Vagina (tissue), 2 donors: ENCODE measurements at regions not wholly inside any gene's neighbourhood (a gene's known extent, or its start where the extent isn't known, plus 50 kb on each side); places are given as distances from the start of the nearest gene placed in this dataset.

Experiments
- DNase-seq, 2 donors: peaks; one replicate each; pipeline ENCODE4 v3.0.0-alpha.2; 2017; ENCODE audit errors: extremely low spot score in 2 of 2
- H3K27ac ChIP-seq: fragments of 200-600 bp; sonication (generic); one replicate; pipeline ENCODE4 v1.5.1; 2019
- H3K27me3 ChIP-seq: fragments of 200-600 bp; sonication (generic); one replicate; pipeline ENCODE4 v1.5.1; 2019
- H3K36me3 ChIP-seq, 2 donors: fragments of 200-600 bp; sonication (generic); one replicate each; pipeline ENCODE4 v1.5.1; 2017 to 2019
- H3K4me1 ChIP-seq: fragments of 200-600 bp; sonication (generic); one replicate; pipeline ENCODE4 v1.5.1; 2019
- H3K4me3 ChIP-seq, 2 donors: fragments of 200-600 bp; sonication (generic); 1 replicate in 1 of 2; 2 replicates in 1 of 2; pipeline ENCODE4 v1.5.1; 2016 to 2019
- H3K9me3 ChIP-seq: fragments of 200-600 bp; sonication (generic); one replicate; pipeline ENCODE4 v1.5.1; 2019
- CTCF ChIP-seq, 3 experiments: fragments of 450-650 bp in 2 of 3; fragments of 200-600 bp in 1 of 3; sonication (generic) in 1 of 3; IDR thresholded peaks; one replicate each; pipeline ENCODE4 v1.5.1; 2017 to 2019; ENCODE audit warnings: antibody characterized with exemption in 3 of 3, mild to moderate bottlenecking in 2 of 3, moderate library complexity in 2 of 3
- POLR2A ChIP-seq, 2 donors: fragments of 450-650 bp; IDR thresholded peaks; one replicate each; pipeline ENCODE4 v1.6.1; 2017; ENCODE audit warnings: antibody characterized with exemption in 2 of 2, mild to moderate bottlenecking in 2 of 2, moderate library complexity in 2 of 2
- POLR2AphosphoS5 ChIP-seq, 2 donors: sonication (generic); formaldehyde crosslinking; IDR thresholded peaks; one replicate each; pipeline ENCODE4 v1.9.0; 2017; ENCODE audit warnings: antibody characterized with exemption in 2 of 2, mild to moderate bottlenecking in 2 of 2, low read depth in 1 of 2; ENCODE audit not compliant: insufficient read depth in 1 of 2
- intact Hi-C: fragments of 100-400 bp; cut with DNase I; formaldehyde crosslinking; loops from one replicate; pipeline ENCODE4 v1.15.1; 2023

- H3K9me3 ChIP-seq: no peaks in the 10 kb centered on the region
- no peak for TF ChIP-seq CTCF (IDR thresholded peaks at IDR 0.05)
- TF ChIP-seq POLR2A (IDR thresholded peaks at IDR 0.05): no peak
- TF ChIP-seq POLR2AphosphoS5 (IDR thresholded peaks at IDR 0.05; ENCODE audit: insufficient read depth in 1 of 2, low read depth in 1 of 2): no peak
- no peaks in the 10 kb centered on the region for H3K36me3 ChIP-seq
- no peaks in the 10 kb centered on the region for H3K4me1 ChIP-seq
- H3K27me3 ChIP-seq: no peaks in the 10 kb centered on the region
- intact Hi-C loops: no loop called here
- no peak for DNase-seq
- no peak overlapping the region for H3K4me3 ChIP-seq
- H3K27ac ChIP-seq: no peak overlapping the region
Observed at GRCh38 chr3:159139326-159139725, 337.5 kb downstream of the MFSD1 start.

GRCh38 chr3:159144472-159144871 is 342.6 kb downstream of the MFSD1 start:
- TF ChIP-seq POLR2A (IDR thresholded peaks at IDR 0.05) (no peak), CTCF (IDR thresholded peaks at IDR 0.05) (no peak), POLR2AphosphoS5 (IDR thresholded peaks at IDR 0.05; ENCODE audit: insufficient read depth in 1 of 2, low read depth in 1 of 2) (no peak)
- no peak for DNase-seq
- no peaks in the 10 kb centered on the region for H3K9me3 ChIP-seq
- no peaks in the 10 kb centered on the region for H3K27me3 ChIP-seq
- no peaks in the 10 kb centered on the region for H3K36me3 ChIP-seq
- H3K27ac ChIP-seq: no peak overlapping the region
- no peaks in the 10 kb centered on the region for H3K4me1 ChIP-seq
- intact Hi-C loops: no loop called here
- H3K4me3 ChIP-seq: no peak overlapping the region

- DNase-seq: no peak
- Histone ChIP-seq H3K4me3 (no peak overlapping the region), H3K4me1 (no peaks in the 10 kb centered on the region), H3K27me3 (no peaks in the 10 kb centered on the region), H3K9me3 (no peaks in the 10 kb centered on the region), H3K27ac (no peak overlapping the region), H3K36me3 (no peaks in the 10 kb centered on the region)
- TF ChIP-seq POLR2A (IDR thresholded peaks at IDR 0.05): no peak
- no peak for TF ChIP-seq CTCF (IDR thresholded peaks at IDR 0.05)
- no peak for TF ChIP-seq POLR2AphosphoS5 (IDR thresholded peaks at IDR 0.05; ENCODE audit: insufficient read depth in 1 of 2, low read depth in 1 of 2)
- intact Hi-C loops: no loop called here
Observed at GRCh38 chr3:159144891-159145290, 343.0 kb downstream of the MFSD1 start.

GRCh38 chr3:159146392-159146791 is 344.5 kb downstream of the MFSD1 start:
- Histone ChIP-seq H3K4me3 (no peak overlapping the region), H3K36me3 (no peaks in the 10 kb centered on the region), H3K27me3 (no peaks in the 10 kb centered on the region), H3K27ac (no peak overlapping the region), H3K9me3 (no peaks in the 10 kb centered on the region), H3K4me1 (no peaks in the 10 kb centered on the region)
- DNase-seq: no peak
- intact Hi-C loops: no loop called here
- TF ChIP-seq POLR2A (IDR thresholded peaks at IDR 0.05): no peak

GRCh38 chr3:159146856-159147435 is 345.1 kb downstream of the MFSD1 start:
- H3K9me3 ChIP-seq: no peaks in the 10 kb centered on the region
- intact Hi-C loops: no loop called here
- H3K27ac ChIP-seq: no peak overlapping the region
- no peaks in the 10 kb centered on the region for H3K36me3 ChIP-seq
- no peak for DNase-seq
- no peak overlapping the region for H3K4me3 ChIP-seq
- no peaks in the 10 kb centered on the region for H3K4me1 ChIP-seq
- no peaks in the 10 kb centered on the region for H3K27me3 ChIP-seq
- TF ChIP-seq POLR2AphosphoS5 (IDR thresholded peaks at IDR 0.05; ENCODE audit: insufficient read depth in 1 of 2, low read depth in 1 of 2): no peak
- no peak for TF ChIP-seq POLR2A (IDR thresholded peaks at IDR 0.05)
- TF ChIP-seq CTCF (IDR thresholded peaks at IDR 0.05): no peak
